ENCODE measurements at regions not wholly inside any gene's neighbourhood (a gene's known extent, or its start where the extent isn't known, plus 50 kb on each side); places are given as distances from the start of the nearest gene placed in this dataset.

DNA sequence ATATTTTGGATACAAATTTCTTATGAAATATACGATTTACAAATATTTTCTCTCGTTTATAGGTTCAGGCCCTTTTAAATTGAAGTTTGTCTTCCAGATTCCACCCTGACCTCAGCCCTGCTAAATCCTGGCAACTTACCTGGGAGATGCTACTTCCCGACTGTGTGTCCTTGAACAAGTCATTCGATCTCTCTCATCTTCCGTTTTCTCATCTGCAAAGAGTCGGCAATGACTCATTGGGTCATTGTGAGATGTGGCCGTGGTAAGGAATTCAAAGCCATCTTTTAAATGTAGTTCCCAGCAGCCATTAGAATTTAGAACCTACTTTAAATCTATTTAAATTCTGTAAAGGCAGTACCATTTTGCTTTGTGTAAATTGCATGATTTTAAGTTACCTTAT is 72.5 kb downstream of the LHX2 start:
- TF ChIP-seq, protein P1, sequence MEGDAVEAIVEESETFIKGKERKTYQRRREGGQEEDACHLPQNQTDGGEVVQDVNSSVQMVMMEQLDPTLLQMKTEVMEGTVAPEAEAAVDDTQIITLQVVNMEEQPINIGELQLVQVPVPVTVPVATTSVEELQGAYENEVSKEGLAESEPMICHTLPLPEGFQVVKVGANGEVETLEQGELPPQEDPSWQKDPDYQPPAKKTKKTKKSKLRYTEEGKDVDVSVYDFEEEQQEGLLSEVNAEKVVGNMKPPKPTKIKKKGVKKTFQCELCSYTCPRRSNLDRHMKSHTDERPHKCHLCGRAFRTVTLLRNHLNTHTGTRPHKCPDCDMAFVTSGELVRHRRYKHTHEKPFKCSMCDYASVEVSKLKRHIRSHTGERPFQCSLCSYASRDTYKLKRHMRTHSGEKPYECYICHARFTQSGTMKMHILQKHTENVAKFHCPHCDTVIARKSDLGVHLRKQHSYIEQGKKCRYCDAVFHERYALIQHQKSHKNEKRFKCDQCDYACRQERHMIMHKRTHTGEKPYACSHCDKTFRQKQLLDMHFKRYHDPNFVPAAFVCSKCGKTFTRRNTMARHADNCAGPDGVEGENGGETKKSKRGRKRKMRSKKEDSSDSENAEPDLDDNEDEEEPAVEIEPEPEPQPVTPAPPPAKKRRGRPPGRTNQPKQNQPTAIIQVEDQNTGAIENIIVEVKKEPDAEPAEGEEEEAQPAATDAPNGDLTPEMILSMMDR (IDR thresholded peaks at IDR 0.05): no peak
- TF ChIP-seq POLR2A (IDR thresholded peaks at IDR 0.05): no peak
